WERI-Rb-1 (cell line): ENCODE measurements at regions not wholly inside any gene's neighbourhood (a gene's known extent, or its start where the extent isn't known, plus 50 kb on each side); places are given as distances from the start of the nearest gene placed in this dataset.

Experiments used
- DNase-seq: peaks from one replicate; pipeline ENCODE4 v3.0.0-alpha.2; 2020
- H3K27ac ChIP-seq: fragments of 250-450 bp; sonication (Bioruptor Pico); 2 replicates; pipeline ENCODE4 v1.5.1; 2020; ENCODE audit warnings: mild to moderate bottlenecking, moderate library complexity
- H3K27me3 ChIP-seq: fragments of 250-450 bp; sonication (Bioruptor Pico); 2 replicates; pipeline ENCODE4 v1.5.1; 2021; ENCODE audit warnings: mild to moderate bottlenecking, low read depth, moderate library complexity; ENCODE audit not compliant: insufficient read depth, severe bottlenecking
- H3K36me3 ChIP-seq: fragments of 250-450 bp; sonication (Bioruptor Pico); 2 replicates; pipeline ENCODE4 v1.5.1; 2020; ENCODE audit warnings: mild to moderate bottlenecking, moderate library complexity
- H3K4me3 ChIP-seq: 2 replicates; pipeline ENCODE4 v1.5.1; 2011; ENCODE audit warnings: low read depth, mild to moderate bottlenecking, control low read depth, low read length
- H3K9me3 ChIP-seq: fragments of 250-450 bp; sonication (Bioruptor Pico); 2 replicates; pipeline ENCODE4 v1.5.1; 2021; ENCODE audit warnings: mild to moderate bottlenecking, moderate library complexity; ENCODE audit not compliant: severe bottlenecking
- TF ChIP-seq, protein P1 (sequence below): IDR thresholded peaks from 2 replicates; pipeline ENCODE4 v1.5.1; 2011; ENCODE audit warnings: low read depth, mild to moderate bottlenecking, control low read depth, inconsistent platforms, low read length

DNA sequence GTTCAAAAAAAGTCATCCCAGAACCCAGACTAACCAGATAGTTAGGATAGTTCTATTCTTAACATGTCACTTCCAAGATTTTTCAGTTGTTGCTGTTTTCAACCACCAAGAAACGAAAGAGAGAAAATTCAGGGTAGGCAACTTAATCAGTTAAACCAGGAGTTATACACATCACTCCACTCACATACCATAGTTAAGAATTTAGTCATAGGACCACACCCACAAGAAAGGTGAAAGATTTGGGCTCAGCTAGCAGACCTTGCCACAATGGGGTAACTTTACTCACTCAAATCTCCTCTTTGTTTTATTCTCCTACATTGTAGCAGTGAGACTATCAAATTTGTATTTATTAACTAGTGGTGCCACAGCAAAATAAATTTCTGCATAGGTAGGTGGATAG lies 473.6 kb downstream of the NUP35 start:
- Histone ChIP-seq H3K27ac (no peak overlapping the region), H3K4me3 (no peak overlapping the region), H3K27me3 (no peaks in the 10 kb centered on the region), H3K9me3 (no peaks in the 10 kb centered on the region), H3K36me3 (no peaks in the 10 kb centered on the region)
- TF ChIP-seq, protein P1, sequence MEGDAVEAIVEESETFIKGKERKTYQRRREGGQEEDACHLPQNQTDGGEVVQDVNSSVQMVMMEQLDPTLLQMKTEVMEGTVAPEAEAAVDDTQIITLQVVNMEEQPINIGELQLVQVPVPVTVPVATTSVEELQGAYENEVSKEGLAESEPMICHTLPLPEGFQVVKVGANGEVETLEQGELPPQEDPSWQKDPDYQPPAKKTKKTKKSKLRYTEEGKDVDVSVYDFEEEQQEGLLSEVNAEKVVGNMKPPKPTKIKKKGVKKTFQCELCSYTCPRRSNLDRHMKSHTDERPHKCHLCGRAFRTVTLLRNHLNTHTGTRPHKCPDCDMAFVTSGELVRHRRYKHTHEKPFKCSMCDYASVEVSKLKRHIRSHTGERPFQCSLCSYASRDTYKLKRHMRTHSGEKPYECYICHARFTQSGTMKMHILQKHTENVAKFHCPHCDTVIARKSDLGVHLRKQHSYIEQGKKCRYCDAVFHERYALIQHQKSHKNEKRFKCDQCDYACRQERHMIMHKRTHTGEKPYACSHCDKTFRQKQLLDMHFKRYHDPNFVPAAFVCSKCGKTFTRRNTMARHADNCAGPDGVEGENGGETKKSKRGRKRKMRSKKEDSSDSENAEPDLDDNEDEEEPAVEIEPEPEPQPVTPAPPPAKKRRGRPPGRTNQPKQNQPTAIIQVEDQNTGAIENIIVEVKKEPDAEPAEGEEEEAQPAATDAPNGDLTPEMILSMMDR: no peak
- DNase-seq: no peak

DNA sequence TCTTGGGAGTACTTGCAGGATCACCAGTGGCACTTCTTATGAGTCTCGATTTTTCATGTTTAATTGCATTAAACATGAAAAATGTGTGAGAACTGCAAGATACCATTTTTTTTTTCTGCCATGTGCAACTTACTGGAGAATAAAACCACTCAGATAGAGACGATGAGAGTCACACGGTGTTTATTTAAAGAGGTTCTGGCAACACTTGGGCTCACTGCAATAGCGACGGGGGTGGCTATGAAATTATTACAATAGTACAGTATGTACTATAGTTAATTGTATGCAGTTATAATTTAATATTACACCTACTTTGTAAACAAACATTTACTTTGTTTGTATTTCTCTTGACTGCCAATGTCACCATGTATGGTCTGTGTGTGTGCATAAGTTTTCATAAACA lies 479.8 kb downstream of the NUP35 start:
- DNase-seq: no peak
- TF ChIP-seq, protein P1: no peak
- H3K27ac ChIP-seq: no peak overlapping the region
- no peak overlapping the region for H3K4me3 ChIP-seq
- H3K27me3 ChIP-seq: no peaks in the 10 kb centered on the region
- no peaks in the 10 kb centered on the region for H3K36me3 ChIP-seq
- H3K9me3 ChIP-seq: no peaks in the 10 kb centered on the region

DNA sequence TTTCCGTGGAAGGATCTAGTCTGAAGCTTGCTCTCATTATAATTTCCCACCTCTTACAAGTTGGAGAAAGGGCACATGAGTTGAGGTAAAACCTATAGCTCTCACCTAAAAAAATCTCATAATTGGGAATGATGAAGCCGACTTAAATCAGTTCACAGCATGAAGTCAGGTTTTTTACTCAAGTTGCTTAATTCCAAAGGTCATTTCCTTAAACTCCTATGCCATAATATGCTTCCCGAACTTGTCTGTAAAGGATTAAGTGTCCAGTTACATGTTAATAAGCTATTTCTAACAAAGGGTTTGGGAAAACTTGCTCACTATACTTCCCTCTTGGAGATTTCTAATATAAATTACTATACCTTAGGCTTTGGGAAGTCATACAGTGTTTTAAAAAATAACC lies 481.2 kb downstream of the NUP35 start:
- H3K4me3 ChIP-seq: no peak overlapping the region
- TF ChIP-seq, protein P1: no peak
- H3K36me3 ChIP-seq: no peaks in the 10 kb centered on the region
- H3K27me3 ChIP-seq: no peaks in the 10 kb centered on the region
- no peaks in the 10 kb centered on the region for H3K9me3 ChIP-seq
- DNase-seq: no peak
- no peak overlapping the region for H3K27ac ChIP-seq

DNA sequence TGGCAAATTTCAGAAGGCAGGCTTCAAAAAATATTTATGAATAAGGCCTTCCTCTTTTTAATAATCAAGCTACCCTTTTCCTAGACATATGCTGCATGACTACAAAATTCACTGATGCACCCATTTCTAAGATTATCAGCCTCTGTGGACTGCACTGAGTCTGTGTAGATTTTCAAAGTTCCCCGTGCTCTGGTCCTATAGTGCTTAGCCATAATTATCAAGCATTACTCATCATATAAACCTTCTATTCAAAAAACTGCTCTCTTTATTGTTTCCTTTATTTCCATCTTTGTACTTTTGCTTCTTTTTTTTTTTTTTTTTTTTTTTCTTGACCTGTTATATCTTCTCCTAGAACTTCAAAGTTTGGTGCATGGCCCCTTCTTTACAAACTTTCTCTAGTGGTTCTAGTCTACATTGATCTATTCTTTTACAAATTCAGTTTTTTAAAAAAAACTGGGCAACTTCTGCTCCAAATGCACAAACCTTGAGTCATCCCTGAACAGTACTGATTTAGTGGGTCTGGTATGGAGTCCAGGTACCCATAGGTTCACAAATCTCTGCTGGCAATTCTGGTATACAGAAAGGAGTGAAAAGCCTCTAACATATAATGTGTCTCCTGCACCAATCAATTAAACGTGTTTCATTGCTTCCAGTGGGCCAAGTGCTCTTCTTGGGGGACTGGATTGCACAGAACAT lies 481.9 kb downstream of the NUP35 start:
- Histone ChIP-seq H3K36me3 (no peaks in the 10 kb centered on the region), H3K4me3 (no peak overlapping the region), H3K27ac (no peak overlapping the region), H3K27me3 (no peaks in the 10 kb centered on the region), H3K9me3 (no peaks in the 10 kb centered on the region)
- no peak for DNase-seq
- TF ChIP-seq, protein P1: no peak

DNA sequence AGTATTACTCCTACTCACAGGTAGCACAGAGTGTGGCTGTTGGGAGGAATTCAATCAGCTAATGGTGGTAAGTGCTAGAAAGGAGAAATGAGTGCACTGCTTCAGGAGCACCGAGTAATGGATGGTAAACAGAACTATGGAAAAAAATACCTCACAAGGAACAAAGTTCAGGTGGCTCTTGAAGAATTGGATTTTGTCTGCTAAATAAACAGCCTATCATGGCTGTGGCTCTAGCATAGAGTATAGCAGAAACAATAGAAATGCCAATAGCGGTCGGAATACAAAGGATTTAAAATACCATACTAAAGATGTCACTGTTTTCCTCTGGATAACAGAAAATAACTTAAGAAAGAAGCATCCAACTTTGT lies 482.5 kb downstream of the NUP35 start:
- DNase-seq: no peak
- TF ChIP-seq, protein P1: no peak
- no peak overlapping the region for H3K27ac ChIP-seq
- no peaks in the 10 kb centered on the region for H3K27me3 ChIP-seq
- H3K36me3 ChIP-seq: no peaks in the 10 kb centered on the region
- no peak overlapping the region for H3K4me3 ChIP-seq
- no peaks in the 10 kb centered on the region for H3K9me3 ChIP-seq

DNA sequence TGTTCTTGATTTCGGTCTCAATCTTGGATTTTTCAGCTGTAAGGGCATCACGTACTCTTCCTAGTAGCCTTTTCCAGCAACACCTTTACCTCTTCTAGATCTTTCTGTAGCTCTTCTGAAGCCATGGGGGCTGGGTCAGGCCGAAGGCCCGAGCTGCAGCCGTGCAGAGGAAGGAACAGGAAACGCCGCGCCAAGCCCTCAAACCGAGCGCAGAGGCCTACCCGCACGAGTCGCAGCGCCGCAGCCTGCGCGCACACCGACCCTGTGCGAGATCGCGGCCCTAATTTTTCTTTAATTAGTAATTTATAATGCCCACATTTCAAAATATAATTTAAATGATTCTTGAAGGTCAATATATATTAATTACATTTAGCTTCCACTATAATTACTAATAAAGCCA lies 483.8 kb downstream of the NUP35 start:
- DNase-seq: no peak
- Histone ChIP-seq H3K27me3 (no peaks in the 10 kb centered on the region), H3K9me3 (no peaks in the 10 kb centered on the region), H3K36me3 (no peaks in the 10 kb centered on the region), H3K27ac (no peak overlapping the region), H3K4me3 (no peak overlapping the region)
- TF ChIP-seq, protein P1: no peak
